Fibroblast of skin of right biceps (primary cell): ENCODE measurements at regions not wholly inside any gene's neighbourhood (a gene's known extent, or its start where the extent isn't known, plus 50 kb on each side); places are given as distances from the start of the nearest gene placed in this dataset.

Experiments
- DNase-seq: peaks from one replicate; pipeline ENCODE4 v3.0.0-alpha.2; 2013

DNA sequence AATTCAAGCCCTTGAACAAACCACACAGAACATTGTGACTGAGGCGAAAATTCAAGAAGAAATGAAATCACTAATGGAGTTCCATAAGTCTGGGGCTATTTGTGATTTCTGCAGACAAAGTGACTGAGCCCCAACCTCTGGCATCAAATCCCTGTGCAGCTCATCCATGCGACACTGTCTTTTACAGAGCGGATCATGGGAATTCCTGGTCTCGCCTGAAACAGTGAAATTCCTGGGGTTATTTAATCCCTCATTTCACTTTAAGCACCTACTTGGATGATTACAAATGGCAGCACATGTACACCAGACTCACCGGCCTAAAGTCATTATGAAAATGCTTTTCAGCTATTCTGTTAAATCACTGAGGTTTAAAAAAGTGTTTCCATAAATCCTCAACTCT, 102.4 kb upstream of the CDH4 start:
- DNase-seq = no peak

DNA sequence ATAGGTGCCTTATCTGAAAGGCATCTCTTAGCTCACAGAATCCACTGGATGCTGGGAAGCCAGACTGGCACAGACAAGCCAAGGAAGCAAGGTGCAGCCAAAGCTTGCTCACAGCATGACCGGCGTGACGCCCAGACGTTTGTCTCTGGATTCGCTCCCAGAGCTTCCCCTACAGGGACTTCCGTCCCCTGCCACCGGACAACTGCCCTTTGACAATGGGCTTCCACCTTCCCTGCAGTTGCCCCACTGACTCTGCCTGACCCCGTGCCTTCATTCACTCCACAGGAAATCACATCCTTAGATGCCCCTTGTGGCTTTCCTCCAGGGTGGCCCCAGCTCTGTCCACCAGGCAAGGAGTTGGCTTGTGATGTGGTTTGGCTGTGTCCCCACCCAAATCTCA, 94.8 kb upstream of the CDH4 start:
- DNase-seq = no peak

DNA sequence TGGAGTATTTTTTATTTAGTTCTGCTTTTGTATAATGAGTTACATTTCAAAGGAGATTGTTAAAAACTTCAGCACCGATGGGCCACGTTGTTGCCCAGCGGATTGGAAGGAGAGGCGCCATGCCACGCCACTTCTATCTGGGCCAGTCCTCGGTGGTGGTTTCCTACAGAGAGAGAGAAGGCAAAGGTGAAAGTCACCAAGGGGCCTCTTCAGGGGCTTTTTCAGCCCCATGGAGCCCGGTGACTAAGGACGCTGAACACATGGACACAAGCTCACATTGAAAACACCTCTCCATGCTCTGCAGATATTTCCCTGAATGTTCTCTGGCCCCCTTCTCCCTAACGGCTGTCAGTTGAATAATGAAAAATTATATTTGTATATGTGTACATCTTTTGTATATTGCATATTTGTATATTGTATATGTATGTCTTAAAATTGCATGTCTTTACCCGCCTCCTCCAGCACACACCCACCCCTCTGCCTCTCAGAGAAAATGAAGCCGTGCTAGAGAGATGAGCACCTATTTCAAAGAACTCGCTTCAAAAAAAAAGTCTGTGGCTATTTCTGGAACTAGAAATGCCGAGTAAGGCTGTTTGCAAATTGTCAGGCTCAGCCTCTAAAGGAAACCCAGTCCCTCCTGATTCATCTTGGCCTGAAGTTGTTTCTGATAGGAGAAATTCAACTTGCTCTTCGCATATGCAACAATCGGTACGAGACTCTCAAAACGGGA, 91.9 kb upstream of the CDH4 start:
- DNase-seq = peak; percentile 8

DNA sequence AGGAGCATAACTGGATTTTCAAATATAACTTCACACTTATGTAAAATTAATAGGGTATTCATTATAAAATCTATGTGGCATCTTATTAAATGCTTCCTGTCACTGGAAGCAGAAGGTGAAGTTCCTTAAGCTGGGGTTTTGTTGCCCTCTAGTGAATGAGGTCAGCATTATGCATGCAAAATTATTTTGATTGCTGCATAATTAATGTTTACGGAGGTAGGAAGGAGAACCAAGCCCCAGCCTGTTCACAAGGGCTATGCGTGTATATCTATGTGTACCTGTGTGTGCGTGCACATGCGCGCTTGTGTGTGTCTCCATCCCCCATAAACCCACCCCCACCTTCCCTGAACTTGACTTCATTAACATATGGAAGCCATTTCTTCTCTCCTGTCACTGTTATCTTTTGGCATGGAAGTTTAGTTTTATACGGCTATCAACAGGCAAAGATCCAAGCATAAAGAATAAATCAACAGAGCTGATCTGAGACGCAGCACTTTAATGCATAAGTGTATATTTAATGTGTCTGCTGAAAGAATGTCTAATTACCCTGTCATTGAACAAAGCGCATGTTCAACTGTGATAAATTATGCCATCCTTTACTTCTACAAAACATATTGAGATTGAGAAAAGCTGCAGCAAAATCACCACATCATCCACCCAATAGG, 90.2 kb upstream of the CDH4 start:
- peak; percentile 15 for DNase-seq

DNA sequence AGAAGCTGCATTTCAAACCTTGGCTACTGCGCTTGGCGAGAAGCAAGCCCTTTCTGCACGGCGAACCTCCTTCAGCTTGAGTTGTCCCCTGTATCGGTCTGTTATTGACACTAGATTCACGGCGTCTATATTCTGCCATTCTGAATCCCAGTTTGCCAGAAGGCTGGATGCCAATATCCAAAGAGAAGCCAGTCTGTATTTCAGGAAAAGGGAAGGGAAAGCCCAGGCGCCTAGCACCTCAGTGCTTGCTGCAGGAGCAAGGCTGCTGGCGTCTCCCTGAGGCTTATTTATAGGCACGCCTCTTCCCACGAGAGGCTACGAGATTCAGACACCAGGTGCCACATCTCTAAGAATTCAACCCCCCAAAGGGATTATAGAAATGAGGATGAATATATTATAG, 89.6 kb upstream of the CDH4 start:
- no peak for DNase-seq

DNA sequence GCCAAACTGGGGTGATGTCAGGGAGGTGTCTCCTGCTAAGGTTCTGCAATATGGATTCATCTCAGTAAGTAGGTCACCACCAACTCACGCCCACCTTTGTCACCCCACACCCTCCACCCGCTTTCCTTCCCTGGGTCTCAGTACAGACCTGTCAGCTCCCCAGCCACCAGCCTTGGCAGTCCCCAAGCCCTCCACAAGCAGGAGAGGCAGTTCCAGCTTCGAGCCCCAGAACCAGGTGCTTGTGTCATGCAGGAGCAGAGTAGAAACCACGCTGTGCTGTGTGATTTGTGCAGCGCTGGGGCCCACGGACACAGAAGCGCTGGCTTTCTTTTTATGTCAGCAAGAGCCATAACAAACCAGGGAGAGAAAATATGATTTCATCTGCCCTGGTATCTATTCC, 89.0 kb upstream of the CDH4 start:
- no peak for DNase-seq

DNA sequence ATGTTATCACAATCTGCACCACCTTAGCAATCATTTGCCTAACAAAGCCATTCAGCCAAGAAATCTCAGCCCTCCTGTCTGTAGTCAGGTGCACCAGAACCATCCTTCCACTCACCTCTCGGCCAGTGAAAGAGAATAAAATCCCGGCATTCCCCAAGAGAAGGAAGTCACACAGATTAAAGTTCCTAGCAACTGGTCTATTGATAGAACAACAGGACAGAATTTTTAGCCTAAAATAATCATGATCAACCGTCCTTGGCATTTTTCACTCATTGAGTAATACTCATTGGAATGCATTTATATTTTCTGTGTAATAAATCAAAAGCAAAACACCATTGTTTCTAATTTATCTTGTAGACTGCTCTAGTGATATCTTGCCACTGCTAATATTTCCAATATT, 85.7 kb upstream of the CDH4 start:
- peak; percentile 60 for DNase-seq

DNA sequence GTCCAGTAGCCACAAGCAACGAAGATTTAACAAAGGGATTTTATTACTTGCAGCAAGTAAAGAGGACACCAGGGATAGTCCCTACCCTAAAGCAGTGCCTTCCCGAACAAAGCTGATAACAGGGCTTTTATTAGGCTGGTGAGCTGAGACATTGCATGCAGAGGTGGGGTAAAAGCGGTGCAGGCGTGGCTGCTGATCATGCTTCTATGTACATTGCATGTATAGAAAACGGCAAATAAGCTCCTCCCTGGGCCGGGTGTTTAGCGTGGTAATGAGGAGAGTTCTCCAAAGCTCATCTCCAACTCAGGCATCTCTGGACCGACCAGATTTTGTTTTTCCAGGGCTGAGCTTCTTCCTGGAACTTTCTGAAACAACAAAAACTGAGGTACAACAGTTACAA, 83.5 kb upstream of the CDH4 start:
- no peak for DNase-seq

DNA sequence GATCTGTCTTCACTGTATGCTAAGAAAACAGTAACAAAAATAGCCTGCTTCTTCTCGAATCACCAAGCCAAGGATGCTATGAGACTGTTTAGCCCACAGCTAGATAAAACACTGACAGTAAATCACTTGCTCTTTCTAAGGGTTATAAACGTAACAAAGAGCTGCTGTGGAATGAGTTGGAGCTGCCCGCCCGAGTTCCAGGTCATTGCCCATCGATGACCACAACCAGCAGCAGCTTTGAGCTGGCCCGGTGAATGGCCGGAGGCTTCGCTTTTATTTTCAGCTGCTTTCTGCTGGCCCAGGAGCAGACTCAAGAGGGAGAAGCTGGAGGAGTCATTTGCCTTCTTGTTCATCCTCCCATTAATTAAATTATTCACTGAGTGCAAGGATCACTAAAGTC, 82.2 kb upstream of the CDH4 start:
- DNase-seq = no peak

DNA sequence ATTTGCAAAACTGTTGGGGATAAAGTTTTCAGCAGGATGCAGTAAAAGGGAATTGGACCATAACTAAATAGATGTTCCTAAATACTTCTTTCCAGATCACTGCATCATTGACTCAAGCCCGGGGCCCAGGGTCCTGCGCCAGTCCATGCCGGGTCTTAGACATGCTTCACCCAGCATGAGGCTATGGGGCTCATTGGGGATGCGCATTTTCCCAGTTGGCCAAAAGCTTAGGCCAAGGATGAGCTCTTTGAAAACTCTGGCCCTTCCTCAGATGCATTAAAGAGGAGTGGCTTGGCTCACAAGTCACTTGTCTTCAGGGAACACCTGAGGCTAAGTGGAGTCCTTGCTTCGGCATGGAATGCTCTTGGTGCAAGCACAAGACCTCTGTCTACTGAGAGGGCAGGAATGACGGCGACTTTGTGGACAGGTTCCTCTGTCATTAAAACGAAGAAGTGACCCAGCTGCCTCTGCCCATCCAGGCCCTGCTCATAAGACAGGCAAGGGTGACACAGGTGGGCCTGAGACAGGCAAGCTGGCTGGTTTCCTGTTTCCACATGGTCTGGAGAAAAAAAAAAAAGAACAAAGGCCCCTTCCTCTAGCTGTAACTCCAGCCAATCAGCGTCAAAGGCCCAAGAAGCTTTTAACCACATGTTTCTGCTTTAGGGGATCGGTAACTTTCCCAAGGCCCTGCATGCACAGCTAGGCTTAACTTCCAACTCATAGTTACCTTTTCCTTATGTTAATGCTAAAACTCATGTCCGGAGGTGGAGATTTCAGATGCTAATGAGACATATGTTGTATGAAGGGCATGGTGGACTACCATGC, 81.4 kb upstream of the CDH4 start:
- no peak for DNase-seq

DNA sequence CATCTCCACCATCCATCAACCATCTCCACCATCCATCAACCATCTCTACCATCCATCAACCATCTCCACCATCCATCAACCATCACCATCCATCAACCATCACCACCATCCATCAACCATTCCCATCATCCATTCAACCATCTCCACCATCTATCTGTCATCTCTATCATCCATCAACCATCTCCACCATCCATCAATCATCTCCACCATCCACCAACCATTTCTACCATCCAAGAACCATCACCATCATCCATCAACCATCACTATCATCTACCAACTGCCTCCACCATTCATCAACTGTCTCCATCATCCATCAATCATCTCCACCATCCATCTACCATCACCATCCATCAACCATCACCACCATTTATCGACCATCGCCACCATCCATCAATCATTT, 78.8 kb upstream of the CDH4 start:
- DNase-seq = no peak

DNA sequence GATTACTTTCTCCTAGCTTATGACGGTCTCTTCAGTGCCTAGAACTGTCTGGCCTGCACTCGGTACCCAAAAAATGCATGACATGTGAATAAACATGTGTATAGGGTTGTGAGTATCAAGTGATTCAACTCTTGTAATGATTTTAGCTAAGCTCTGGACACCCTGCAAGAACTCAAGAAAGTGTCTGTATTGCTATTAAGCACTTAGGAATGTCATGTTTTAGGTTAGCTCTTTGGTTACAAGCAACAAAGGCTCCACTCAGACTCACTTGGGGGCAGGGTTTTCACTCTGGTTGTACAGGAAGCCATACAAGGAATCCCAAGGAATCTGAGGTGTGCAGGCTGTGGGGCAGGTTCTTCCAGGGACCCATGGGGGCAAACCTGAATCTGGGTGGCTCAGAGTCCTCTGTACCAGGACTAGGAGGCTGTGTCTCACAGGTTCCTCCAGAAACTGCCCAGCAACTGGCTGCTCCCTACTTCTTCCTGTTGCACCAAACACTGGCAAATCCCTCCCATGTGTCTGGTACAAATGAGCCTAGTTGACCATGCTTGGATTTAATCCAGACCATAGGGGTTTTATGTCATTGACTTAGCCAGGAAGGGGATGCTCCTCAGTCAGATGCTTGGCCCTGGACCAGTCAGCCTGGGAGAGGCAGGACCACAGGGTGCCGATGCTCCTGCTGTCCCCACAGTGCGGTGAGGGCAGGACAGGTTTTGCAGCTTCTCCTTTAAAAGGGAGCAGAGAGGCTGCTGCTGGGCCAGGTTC, 77.9 kb upstream of the CDH4 start:
- peak; percentile 81 for DNase-seq

DNA sequence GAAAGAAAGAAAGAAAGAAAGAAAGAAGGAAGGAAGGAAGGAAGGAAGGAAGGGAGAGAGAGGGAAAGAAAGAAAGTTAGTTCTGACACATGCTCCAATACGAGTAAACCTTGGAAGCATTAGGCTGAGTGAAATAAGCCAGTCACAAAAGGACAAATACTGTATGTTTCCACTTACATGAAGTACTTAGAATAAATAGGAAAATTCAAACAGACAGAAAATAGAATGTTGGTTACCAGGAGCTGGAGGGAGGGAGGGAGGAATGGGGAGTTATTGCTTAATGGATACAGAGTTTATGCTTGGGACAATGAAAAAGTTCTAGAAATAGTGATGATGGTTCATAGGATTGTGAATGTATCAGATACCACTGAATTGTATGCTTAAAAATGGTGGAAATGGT, 75.2 kb upstream of the CDH4 start:
- no peak for DNase-seq

DNA sequence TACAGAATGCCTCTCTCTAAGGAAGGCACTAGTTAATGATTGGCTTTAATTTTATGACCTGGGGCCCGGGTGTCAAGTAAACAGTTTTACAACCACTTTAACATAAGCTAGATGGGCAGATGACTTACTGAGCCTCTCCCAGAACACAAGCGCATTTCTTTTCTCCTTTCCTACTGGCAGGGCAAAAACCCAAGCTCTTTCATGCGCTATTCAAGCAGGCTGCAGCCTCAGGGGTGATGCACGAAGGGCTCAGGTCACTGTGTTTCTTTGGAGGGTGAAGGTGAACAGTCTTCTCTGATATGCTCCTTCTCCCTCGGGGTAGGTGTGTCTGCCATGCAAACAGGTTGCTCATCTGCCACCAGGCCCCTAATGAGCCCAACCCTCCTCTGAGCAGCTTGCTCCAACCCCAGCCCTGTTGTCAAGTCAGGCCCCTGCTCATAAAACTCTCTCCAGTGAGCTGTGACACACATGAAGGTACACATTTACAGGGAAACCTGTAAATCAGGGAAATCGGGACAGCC, 73.5 kb upstream of the CDH4 start:
- no peak for DNase-seq

DNA sequence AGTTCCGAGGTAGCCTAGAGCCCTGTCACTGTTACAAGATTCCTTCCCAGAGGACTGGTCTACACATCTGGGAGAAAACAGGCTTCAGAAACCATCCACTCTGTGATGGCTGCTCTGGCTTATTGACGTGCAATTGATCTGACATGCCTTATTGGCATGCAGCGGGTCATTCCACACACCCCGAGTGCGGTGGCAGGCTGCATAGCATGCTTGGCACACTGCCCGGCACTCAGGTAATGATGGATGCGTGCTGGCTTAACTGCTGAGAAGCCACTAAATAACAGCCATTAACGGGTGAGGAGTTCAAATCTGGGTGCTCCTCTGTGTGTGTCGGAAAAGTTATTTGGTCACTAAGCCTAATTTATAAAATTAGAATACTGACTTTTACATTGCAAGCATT, 67.9 kb upstream of the CDH4 start:
- DNase-seq = peak; percentile 23

DNA sequence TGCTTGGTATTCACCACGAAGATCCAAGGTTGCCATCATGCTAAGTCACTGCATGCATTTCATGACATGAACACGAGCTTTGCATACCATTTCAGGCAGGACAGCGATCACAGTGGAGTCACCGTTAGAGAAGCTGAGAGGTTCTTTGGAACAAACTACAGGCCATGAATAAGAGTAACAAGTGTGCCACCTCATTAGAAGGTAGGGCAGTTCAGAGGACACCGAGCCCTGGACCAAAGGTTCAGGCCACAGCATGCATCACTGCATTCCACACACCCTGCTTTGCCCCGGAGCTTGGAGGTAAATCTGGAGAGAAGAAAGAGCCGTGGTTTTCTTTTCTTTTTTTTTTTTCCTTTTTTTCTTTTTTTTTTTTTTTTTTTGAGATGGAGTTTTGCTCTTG, 66.9 kb upstream of the CDH4 start:
- DNase-seq = no peak

DNA sequence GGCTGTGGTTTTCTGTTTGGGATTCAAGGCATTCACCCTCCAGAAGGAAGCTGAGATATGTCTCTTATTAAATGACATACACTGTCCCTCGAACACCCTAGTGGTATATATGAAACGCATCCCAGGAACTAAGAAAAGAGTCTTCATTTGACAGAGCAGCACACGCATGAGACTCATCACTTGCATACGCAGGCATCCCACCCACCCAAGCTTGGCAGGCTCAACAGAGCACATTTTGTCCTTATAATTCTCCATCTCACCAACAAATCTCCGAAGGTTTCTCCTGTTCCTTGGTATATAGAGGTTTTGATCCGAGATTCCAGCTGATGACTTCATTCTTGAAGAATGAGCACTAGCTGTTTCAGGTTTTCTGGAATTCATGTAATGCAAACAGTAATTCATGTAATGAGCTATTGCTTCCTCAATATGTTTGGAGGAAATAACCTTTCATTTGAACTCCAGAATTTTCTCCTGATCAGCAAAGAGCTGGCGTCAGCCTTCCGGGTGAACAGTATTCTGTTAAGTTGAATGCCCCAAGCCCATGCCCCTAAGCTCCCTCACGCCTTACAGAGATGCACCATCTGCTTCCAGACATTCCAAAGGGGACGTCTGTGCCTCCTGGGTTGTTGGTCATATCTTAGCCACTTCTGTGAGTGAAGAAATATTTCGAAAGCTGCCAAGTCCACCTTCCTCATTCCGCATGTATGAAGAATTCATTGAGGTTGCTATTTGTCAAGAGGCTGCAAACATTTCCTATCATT, 66.0 kb upstream of the CDH4 start:
- DNase-seq = peak; percentile 98

DNA sequence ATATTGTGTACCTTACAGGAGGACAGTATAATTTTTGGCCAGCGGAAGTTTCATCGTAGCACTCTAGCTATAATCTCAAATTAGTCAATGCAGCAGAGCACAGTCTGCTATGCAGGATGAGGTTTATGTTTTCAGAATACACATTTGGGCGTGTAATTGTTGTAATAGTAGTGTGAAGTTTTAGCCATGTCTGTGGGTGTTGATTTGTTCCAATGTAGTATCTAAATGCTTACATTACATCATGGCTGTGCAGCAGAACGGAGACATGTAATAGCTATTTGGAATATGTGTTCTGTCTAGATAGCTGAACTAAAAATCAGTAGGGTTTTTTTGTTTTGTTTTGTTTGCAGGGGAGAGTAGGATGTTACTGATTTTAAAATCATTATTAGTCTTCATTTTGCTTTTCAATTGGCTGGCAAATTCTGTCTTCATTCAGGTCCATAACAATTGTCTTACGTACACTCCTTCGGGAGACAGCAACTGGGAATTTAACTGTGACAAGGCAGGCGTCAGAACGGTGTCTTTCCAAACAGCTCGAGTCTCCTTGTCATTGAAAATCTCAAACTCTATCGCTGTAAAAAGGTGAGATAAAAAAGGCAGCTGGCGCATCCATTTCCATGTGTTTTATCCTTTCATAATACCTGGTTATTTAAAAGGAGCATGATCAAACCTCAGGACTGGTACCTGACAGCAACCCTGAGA, 65.1 kb upstream of the CDH4 start:
- peak; percentile 67 for DNase-seq

DNA sequence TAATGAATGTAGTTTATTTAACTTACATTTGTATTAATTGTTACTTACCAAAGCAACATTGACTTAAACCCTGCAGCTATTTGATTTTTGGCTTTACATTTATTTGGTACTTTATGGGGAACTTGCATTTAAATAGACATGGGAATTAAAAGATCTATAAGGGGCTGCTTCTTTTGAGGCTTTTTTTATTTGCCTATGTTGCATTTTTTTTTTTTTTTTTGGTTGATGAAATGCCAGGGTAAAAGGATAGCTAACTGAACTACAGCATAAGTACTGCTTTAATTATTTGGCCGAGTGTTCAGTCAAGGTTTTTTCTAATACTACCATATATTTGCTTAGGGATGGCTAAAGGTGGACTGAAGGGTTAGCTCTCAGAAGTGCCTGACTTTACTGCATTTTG, 62.5 kb upstream of the CDH4 start:
- DNase-seq = no peak

DNA sequence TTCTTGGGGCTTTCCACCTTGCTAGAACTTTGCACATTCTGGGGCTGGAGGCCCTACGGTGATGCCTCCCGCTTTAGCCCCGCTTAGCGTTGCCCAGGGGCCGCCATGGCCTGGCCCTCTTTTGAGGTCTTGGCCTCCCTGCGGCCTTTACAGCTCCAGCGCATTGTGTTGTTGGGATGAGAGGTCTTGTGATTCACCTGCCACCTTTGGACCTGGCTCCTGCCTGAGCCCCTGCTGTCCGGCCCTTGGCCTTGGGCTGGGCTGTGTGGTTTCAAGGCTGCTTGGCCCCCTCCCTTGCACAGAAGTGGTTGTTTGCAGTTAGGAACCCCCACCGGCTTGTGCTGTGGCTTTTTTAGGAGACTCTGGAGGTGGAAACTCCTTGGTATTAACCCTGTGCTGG, 61.0 kb upstream of the CDH4 start:
- no peak for DNase-seq

DNA sequence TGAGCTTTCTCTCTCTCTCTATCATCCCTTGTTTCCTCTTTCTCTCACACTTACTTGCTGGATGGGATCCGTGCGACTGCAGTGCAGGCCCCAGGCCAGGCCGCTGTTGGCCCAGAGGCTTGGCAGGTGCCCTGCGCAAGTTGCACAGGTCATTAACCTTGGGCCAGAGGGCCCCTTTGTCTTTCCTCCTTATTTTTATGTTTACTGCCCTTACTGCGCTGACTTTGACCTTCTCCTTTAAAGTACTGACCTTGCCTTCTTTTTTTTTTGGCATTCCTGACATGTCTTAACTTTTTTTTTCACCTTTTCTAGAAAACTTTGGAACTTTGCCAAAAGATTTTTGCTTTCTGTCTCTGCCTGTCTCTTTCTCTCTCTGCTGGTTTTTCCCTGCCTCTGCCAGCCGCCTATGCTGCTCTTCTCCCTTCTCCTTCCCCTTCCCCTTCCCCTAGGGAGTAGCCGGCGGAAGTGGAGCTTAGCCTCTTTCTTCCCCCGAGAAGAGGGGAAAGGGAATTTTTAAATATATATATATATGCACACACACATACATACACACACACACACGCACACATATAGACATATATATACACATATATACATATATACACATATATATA, 59.6 kb upstream of the CDH4 start:
- no peak for DNase-seq
